Duodenal mucosa (tissue), 2 donors: ENCODE measurements at regions not wholly inside any gene's neighbourhood (a gene's known extent, or its start where the extent isn't known, plus 50 kb on each side); places are given as distances from the start of the nearest gene placed in this dataset.

Source experiments
- H3K27ac ChIP-seq: one replicate; pipeline ENCODE4 v1.7.0; 2013; ENCODE audit warnings: low read depth, low read length
- H3K27me3 ChIP-seq, 2 donors: one replicate each; pipeline ENCODE4 v1.7.0; 2013; ENCODE audit warnings: low read length in 2 of 2, control low read depth in 1 of 2; ENCODE audit not compliant: insufficient read depth in 2 of 2, control insufficient read depth in 1 of 2
- H3K36me3 ChIP-seq, 2 donors: one replicate each; pipeline ENCODE4 v1.7.0; 2013; ENCODE audit warnings: low read length in 2 of 2, control low read depth in 1 of 2; ENCODE audit not compliant: insufficient read depth in 2 of 2, control insufficient read depth in 1 of 2
- H3K4me1 ChIP-seq, 2 donors: one replicate each; pipeline ENCODE4 v1.7.0; 2013; ENCODE audit warnings: low read length in 2 of 2, control low read depth in 1 of 2; ENCODE audit not compliant: insufficient read depth in 2 of 2, control insufficient read depth in 1 of 2
- H3K4me3 ChIP-seq, 2 donors: one replicate each; pipeline ENCODE4 v1.7.0; 2013; ENCODE audit warnings: low read length in 2 of 2, low read depth in 1 of 2
- H3K9ac ChIP-seq, 2 donors: one replicate each; pipeline ENCODE4 v1.7.0; 2013; ENCODE audit warnings: low read length in 2 of 2, low read depth in 1 of 2
- H3K9me3 ChIP-seq, 2 donors: one replicate each; pipeline ENCODE4 v1.7.0; 2013; ENCODE audit warnings: low read length in 2 of 2, control low read depth in 1 of 2; ENCODE audit not compliant: control insufficient read depth in 1 of 2

GRCh38 chr4:96356591-96357370 lies 516.9 kb downstream of the PDHA2 start:
- Histone ChIP-seq H3K4me1 (no peaks in the 10 kb centered on the region), H3K27ac (no peak overlapping the region), H3K36me3 (no peaks in the 10 kb centered on the region), H3K9me3 (no peaks in the 10 kb centered on the region), H3K27me3 (no peaks in the 10 kb centered on the region), H3K9ac (no peak overlapping the region), H3K4me3 (no peak overlapping the region)

DNA sequence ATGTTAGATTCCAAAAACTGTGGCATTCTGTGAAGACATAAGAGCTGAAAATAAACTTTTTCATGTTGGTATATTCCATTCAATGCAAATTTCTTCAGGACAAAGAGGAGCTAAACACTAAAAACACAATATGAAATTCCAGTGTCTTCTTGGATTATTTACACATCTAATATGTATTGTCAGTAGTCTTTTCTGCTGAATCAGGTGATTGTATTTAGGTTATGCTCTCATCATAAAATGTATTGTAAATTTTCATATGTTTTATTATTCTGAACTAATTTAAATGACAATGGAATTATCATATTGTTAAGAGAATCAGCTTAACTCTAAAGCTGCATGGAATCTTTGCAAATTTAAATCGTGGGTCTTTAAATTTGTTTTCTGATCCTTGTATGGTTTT lies 526.7 kb downstream of the PDHA2 start:
- Histone ChIP-seq H3K4me1 (no peaks in the 10 kb centered on the region), H3K9me3 (no peaks in the 10 kb centered on the region), H3K27ac (no peak overlapping the region), H3K4me3 (no peak overlapping the region), H3K27me3 (no peaks in the 10 kb centered on the region), H3K9ac (no peak overlapping the region), H3K36me3 (no peaks in the 10 kb centered on the region)

DNA sequence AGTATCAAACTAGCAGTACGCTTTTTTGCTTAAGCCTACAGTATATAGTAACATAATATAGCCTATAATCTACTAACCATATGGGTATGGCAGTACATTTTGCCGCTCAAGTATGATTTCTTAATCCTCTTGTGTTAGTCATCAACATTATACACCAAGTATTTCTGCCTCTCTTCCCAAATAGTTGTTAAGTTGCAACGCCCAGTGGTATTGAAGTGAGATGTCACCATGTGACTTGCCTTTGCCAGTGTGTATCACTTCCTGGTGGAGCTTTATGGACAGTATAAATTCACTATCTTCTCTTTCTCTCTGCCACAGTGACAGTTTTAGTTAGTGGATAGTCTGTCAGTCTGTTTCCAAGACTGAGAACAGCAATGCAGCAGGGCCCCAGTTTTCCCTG lies 535.5 kb downstream of the PDHA2 start:
- H3K36me3 ChIP-seq = no peaks in the 10 kb centered on the region
- no peaks in the 10 kb centered on the region for H3K4me1 ChIP-seq
- H3K9ac ChIP-seq = no peak overlapping the region
- H3K27ac ChIP-seq = no peak overlapping the region
- H3K4me3 ChIP-seq = no peak overlapping the region
- no peaks in the 10 kb centered on the region for H3K9me3 ChIP-seq
- H3K27me3 ChIP-seq = no peaks in the 10 kb centered on the region

DNA sequence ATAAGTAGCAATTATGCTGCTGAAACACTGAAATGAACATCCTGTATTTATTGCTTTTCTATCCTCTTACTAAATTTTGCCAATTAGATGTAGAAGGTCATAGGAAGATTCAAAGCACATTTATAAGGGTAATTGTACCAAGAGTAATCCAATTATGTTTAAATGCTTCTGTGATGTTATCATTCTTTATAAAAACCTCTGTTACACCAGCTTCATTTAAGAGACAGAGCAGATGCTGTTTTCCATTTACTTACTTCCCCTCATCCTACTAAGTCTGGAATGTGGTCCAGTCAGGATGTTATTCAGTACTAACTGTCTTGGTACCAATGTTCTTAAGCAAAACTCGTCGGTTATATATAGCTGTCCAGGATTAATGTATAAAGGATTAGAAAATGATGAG lies 539.6 kb downstream of the PDHA2 start:
- Histone ChIP-seq H3K36me3 (no peaks in the 10 kb centered on the region), H3K4me3 (no peak overlapping the region), H3K4me1 (no peaks in the 10 kb centered on the region), H3K9ac (no peak overlapping the region), H3K27ac (no peak overlapping the region), H3K9me3 (no peaks in the 10 kb centered on the region), H3K27me3 (no peaks in the 10 kb centered on the region)

GRCh38 chr4:96380106-96380505 lies 540.2 kb downstream of the PDHA2 start:
- Histone ChIP-seq H3K4me3 (no peak overlapping the region), H3K36me3 (no peaks in the 10 kb centered on the region), H3K27ac (no peak overlapping the region), H3K27me3 (no peaks in the 10 kb centered on the region), H3K9me3 (no peaks in the 10 kb centered on the region), H3K9ac (no peak overlapping the region), H3K4me1 (no peaks in the 10 kb centered on the region)

DNA sequence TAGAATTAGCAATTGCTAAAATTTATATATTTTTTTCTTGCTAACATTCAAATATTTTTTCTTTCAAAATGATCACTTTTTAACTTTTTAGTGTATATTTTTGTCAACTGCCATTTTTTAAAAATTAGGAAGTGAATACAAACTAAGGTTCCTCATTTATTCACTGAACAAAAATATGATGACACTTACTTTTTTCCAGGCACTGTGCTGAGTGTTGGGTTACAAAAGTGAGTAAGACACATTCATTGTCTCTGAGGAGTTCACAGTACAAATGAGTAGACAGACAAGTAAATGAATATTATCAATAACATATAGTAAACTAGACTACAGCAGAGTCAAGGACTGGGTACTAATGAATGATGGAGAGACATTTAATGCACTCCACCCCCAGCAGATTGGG lies 543.5 kb downstream of the PDHA2 start:
- H3K36me3 ChIP-seq = no peaks in the 10 kb centered on the region
- no peak overlapping the region for H3K4me3 ChIP-seq
- no peak overlapping the region for H3K27ac ChIP-seq
- H3K9ac ChIP-seq = no peak overlapping the region
- H3K4me1 ChIP-seq = no peaks in the 10 kb centered on the region
- H3K9me3 ChIP-seq = no peaks in the 10 kb centered on the region
- H3K27me3 ChIP-seq = no peaks in the 10 kb centered on the region

GRCh38 chr4:96389770-96390169 lies 549.9 kb downstream of the PDHA2 start:
- Histone ChIP-seq H3K4me1 (no peaks in the 10 kb centered on the region), H3K27me3 (no peaks in the 10 kb centered on the region), H3K9ac (no peak overlapping the region), H3K4me3 (no peak overlapping the region), H3K36me3 (no peaks in the 10 kb centered on the region), H3K9me3 (no peaks in the 10 kb centered on the region), H3K27ac (no peak overlapping the region)

- Histone ChIP-seq H3K36me3 (no peaks in the 10 kb centered on the region), H3K27me3 (no peaks in the 10 kb centered on the region), H3K9me3 (no peaks in the 10 kb centered on the region), H3K4me3 (no peak overlapping the region), H3K27ac (no peak overlapping the region), H3K4me1 (no peaks in the 10 kb centered on the region), H3K9ac (no peak overlapping the region)
Observed at GRCh38 chr4:96390404-96390803, 550.5 kb downstream of the PDHA2 start.

DNA sequence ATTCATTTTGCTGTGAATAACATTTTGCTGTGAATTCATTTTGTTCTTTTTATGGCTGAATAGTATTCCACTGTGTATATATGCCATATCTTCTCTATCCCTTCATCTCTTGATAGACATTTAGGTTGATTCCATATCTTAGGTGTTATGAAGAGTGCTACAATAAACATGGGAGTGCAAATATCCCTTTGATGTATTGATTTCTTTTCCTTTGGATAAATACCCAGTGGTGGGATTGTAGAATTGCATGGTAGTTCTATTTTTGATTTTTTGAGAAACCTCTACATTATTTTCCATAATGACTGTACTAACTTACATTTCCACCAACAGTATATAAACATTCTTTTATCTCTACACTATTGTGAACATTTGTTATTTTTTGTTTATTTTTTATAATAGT lies 555.9 kb downstream of the PDHA2 start:
- H3K9ac ChIP-seq = no peak overlapping the region
- no peaks in the 10 kb centered on the region for H3K27me3 ChIP-seq
- no peaks in the 10 kb centered on the region for H3K4me1 ChIP-seq
- H3K27ac ChIP-seq = no peak overlapping the region
- H3K4me3 ChIP-seq = no peak overlapping the region
- H3K36me3 ChIP-seq = no peaks in the 10 kb centered on the region
- no peaks in the 10 kb centered on the region for H3K9me3 ChIP-seq

- Histone ChIP-seq H3K36me3 (no peaks in the 10 kb centered on the region), H3K27ac (no peak overlapping the region), H3K27me3 (no peaks in the 10 kb centered on the region), H3K4me3 (no peak overlapping the region), H3K9me3 (no peaks in the 10 kb centered on the region), H3K4me1 (no peaks in the 10 kb centered on the region), H3K9ac (no peak overlapping the region)
Observed at GRCh38 chr4:96406742-96407141, 566.8 kb downstream of the PDHA2 start.

DNA sequence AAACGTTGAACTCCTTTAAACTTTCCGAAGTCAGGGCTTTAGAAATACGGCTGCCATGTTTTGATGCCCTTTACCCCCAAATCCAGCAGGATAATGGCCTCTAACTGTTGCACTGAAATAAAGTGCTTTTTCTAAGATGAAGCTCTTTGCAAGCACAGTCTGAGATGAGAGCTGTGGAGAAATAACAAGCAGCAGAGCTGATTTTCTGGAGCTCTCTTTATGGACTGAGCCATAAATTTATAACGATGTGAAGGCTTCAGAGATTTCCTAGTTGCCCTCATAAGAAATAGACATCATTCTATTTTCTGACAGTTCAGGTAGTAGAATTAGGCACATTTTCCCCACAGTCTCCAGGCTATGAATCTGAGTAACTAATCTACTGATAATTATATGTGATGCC lies 567.3 kb downstream of the PDHA2 start:
- H3K27me3 ChIP-seq = no peaks in the 10 kb centered on the region
- no peak overlapping the region for H3K27ac ChIP-seq
- no peaks in the 10 kb centered on the region for H3K9me3 ChIP-seq
- no peaks in the 10 kb centered on the region for H3K36me3 ChIP-seq
- no peak overlapping the region for H3K9ac ChIP-seq
- H3K4me1 ChIP-seq = no peaks in the 10 kb centered on the region
- no peak overlapping the region for H3K4me3 ChIP-seq
